ENCODE measurements at regions not wholly inside any gene's neighbourhood (a gene's known extent, or its start where the extent isn't known, plus 50 kb on each side); places are given as distances from the start of the nearest gene placed in this dataset.

GRCh38 chr5:159814222-159814621 is 102.1 kb upstream of the ADRA1B start:
- H3K27ac ChIP-seq (ENCODE audit: low read depth, low read length): no peak overlapping the region
- H3K4me3 ChIP-seq (ENCODE audit: low read depth, low read length): no peak overlapping the region
- 100% methylated on average over 2 of the region's 3 CpGs for WGBS (ENCODE audit: insufficient coverage)
- H3K27me3 ChIP-seq (ENCODE audit: control insufficient read depth, insufficient read depth, low read length): no peaks in the 10 kb centered on the region
- H3K4me1 ChIP-seq (ENCODE audit: control insufficient read depth, insufficient read depth, low read length): no peaks in the 10 kb centered on the region
- no peaks in the 10 kb centered on the region for H3K9me3 ChIP-seq (ENCODE audit: control insufficient read depth, insufficient read depth, low read length)
- DNase-seq (ENCODE audit: low read depth in 4 of 6, low spot score in 6 of 6): no peak
- no peaks in the 10 kb centered on the region for H3K36me3 ChIP-seq (ENCODE audit: control insufficient read depth, insufficient read depth, low read length)

GRCh38 chr5:159814805-159815585 is 101.3 kb upstream of the ADRA1B start:
- Histone ChIP-seq H3K27ac (ENCODE audit: low read depth, low read length) (no peak overlapping the region), H3K9me3 (ENCODE audit: control insufficient read depth, insufficient read depth, low read length) (no peaks in the 10 kb centered on the region), H3K4me3 (ENCODE audit: low read depth, low read length) (no peak overlapping the region), H3K36me3 (ENCODE audit: control insufficient read depth, insufficient read depth, low read length) (no peaks in the 10 kb centered on the region), H3K27me3 (ENCODE audit: control insufficient read depth, insufficient read depth, low read length) (no peaks in the 10 kb centered on the region), H3K4me1 (ENCODE audit: control insufficient read depth, insufficient read depth, low read length) (no peaks in the 10 kb centered on the region)
- no peak for DNase-seq (ENCODE audit: low read depth in 4 of 6, low spot score in 6 of 6)
- WGBS (ENCODE audit: insufficient coverage): 67% methylated on average over 4 of the region's 4 CpGs

GRCh38 chr5:159817262-159818029 is 98.8 kb upstream of the ADRA1B start:
- no peaks in the 10 kb centered on the region for H3K36me3 ChIP-seq (ENCODE audit: control insufficient read depth, insufficient read depth, low read length)
- no peak for DNase-seq (ENCODE audit: low read depth in 4 of 6, low spot score in 6 of 6)
- 82% methylated on average over 2 of the region's 5 CpGs for WGBS (ENCODE audit: insufficient coverage)
- H3K27me3 ChIP-seq (ENCODE audit: control insufficient read depth, insufficient read depth, low read length): no peaks in the 10 kb centered on the region
- no peak overlapping the region for H3K4me3 ChIP-seq (ENCODE audit: low read depth, low read length)
- no peaks in the 10 kb centered on the region for H3K9me3 ChIP-seq (ENCODE audit: control insufficient read depth, insufficient read depth, low read length)
- H3K27ac ChIP-seq (ENCODE audit: low read depth, low read length): no peak overlapping the region
- no peaks in the 10 kb centered on the region for H3K4me1 ChIP-seq (ENCODE audit: control insufficient read depth, insufficient read depth, low read length)

- Histone ChIP-seq H3K9me3 (ENCODE audit: control insufficient read depth, insufficient read depth, low read length) (no peaks in the 10 kb centered on the region), H3K4me3 (ENCODE audit: low read depth, low read length) (no peak overlapping the region), H3K4me1 (ENCODE audit: control insufficient read depth, insufficient read depth, low read length) (no peaks in the 10 kb centered on the region), H3K27me3 (ENCODE audit: control insufficient read depth, insufficient read depth, low read length) (no peaks in the 10 kb centered on the region), H3K27ac (ENCODE audit: low read depth, low read length) (no peak overlapping the region), H3K36me3 (ENCODE audit: control insufficient read depth, insufficient read depth, low read length) (no peaks in the 10 kb centered on the region)
- 61% methylated on average over 7 of the region's 9 CpGs for WGBS (ENCODE audit: insufficient coverage)
- DNase-seq (ENCODE audit: low read depth in 4 of 6, low spot score in 6 of 6): peak in 1 of 6 donors; percentile 51
These were observed 96.5 kb upstream of the ADRA1B start for GRCh38 chr5:159819591-159820411.

GRCh38 chr5:159820692-159821091 is 95.6 kb upstream of the ADRA1B start:
- no peaks in the 10 kb centered on the region for H3K4me1 ChIP-seq (ENCODE audit: control insufficient read depth, insufficient read depth, low read length)
- no peaks in the 10 kb centered on the region for H3K27me3 ChIP-seq (ENCODE audit: control insufficient read depth, insufficient read depth, low read length)
- H3K27ac ChIP-seq (ENCODE audit: low read depth, low read length): no peak overlapping the region
- 100% methylated on average over 1 of the region's 3 CpGs for WGBS (ENCODE audit: insufficient coverage)
- H3K36me3 ChIP-seq (ENCODE audit: control insufficient read depth, insufficient read depth, low read length): no peaks in the 10 kb centered on the region
- H3K4me3 ChIP-seq (ENCODE audit: low read depth, low read length): no peak overlapping the region
- H3K9me3 ChIP-seq (ENCODE audit: control insufficient read depth, insufficient read depth, low read length): no peaks in the 10 kb centered on the region
- DNase-seq (ENCODE audit: low read depth in 4 of 6, low spot score in 6 of 6): no peak

- Histone ChIP-seq H3K27ac (ENCODE audit: low read depth, low read length) (no peak overlapping the region), H3K4me3 (ENCODE audit: low read depth, low read length) (no peak overlapping the region), H3K9me3 (ENCODE audit: control insufficient read depth, insufficient read depth, low read length) (no peaks in the 10 kb centered on the region), H3K27me3 (ENCODE audit: control insufficient read depth, insufficient read depth, low read length) (no peaks in the 10 kb centered on the region), H3K4me1 (ENCODE audit: control insufficient read depth, insufficient read depth, low read length) (no peaks in the 10 kb centered on the region), H3K36me3 (ENCODE audit: control insufficient read depth, insufficient read depth, low read length) (no peaks in the 10 kb centered on the region)
- 92% methylated on average over 7 of the region's 9 CpGs for WGBS (ENCODE audit: insufficient coverage)
- DNase-seq (ENCODE audit: low read depth in 4 of 6, low spot score in 6 of 6): no peak
These were observed 94.8 kb upstream of the ADRA1B start for GRCh38 chr5:159821461-159821940.

GRCh38 chr5:159824188-159825161 is 91.8 kb upstream of the ADRA1B start:
- Histone ChIP-seq H3K4me1 (ENCODE audit: control insufficient read depth, insufficient read depth, low read length) (no peaks in the 10 kb centered on the region), H3K27me3 (ENCODE audit: control insufficient read depth, insufficient read depth, low read length) (no peaks in the 10 kb centered on the region), H3K27ac (ENCODE audit: low read depth, low read length) (no peak overlapping the region), H3K4me3 (ENCODE audit: low read depth, low read length) (no peak overlapping the region), H3K36me3 (ENCODE audit: control insufficient read depth, insufficient read depth, low read length) (no peaks in the 10 kb centered on the region), H3K9me3 (ENCODE audit: control insufficient read depth, insufficient read depth, low read length) (no peaks in the 10 kb centered on the region)
- no peak for DNase-seq (ENCODE audit: low read depth in 4 of 6, low spot score in 6 of 6)
- 67% methylated on average over 1 of the region's 6 CpGs for WGBS (ENCODE audit: insufficient coverage)

GRCh38 chr5:159825551-159826051 is 90.7 kb upstream of the ADRA1B start:
- Histone ChIP-seq H3K4me1 (ENCODE audit: control insufficient read depth, insufficient read depth, low read length) (no peaks in the 10 kb centered on the region), H3K9me3 (ENCODE audit: control insufficient read depth, insufficient read depth, low read length) (no peaks in the 10 kb centered on the region), H3K4me3 (ENCODE audit: low read depth, low read length) (no peak overlapping the region), H3K27ac (ENCODE audit: low read depth, low read length) (no peak overlapping the region), H3K36me3 (ENCODE audit: control insufficient read depth, insufficient read depth, low read length) (no peaks in the 10 kb centered on the region), H3K27me3 (ENCODE audit: control insufficient read depth, insufficient read depth, low read length) (no peaks in the 10 kb centered on the region)
- no CpG with 5 or more reads among the region's 3 CpGs for WGBS (ENCODE audit: insufficient coverage)
- DNase-seq (ENCODE audit: low read depth in 4 of 6, low spot score in 6 of 6): no peak
